SK-N-SH treated with all-trans-retinoic acid at 6 μM for 48 hours (cell line): ENCODE measurements at regions not wholly inside any gene's neighbourhood (a gene's known extent, or its start where the extent isn't known, plus 50 kb on each side); places are given as distances from the start of the nearest gene placed in this dataset.

Experiments used
- ATAC-seq: fragments of 200-7000 bp; cut with Tn5 transposase; 3 replicates; pipeline ENCODE4 v1.9.1; 2020; ENCODE audit warnings: mild to moderate bottlenecking, moderate library complexity
- ARNTL ChIP-seq: fragments of 450-650 bp; formaldehyde crosslinking; IDR thresholded peaks from 2 replicates; pipeline ENCODE4 v1.5.0; 2020; ENCODE audit warnings: low read depth, mild to moderate bottlenecking, moderate library complexity, borderline replicate concordance
- BACH2 ChIP-seq: fragments of 250-450 bp; sonication (Bioruptor Pico); IDR thresholded peaks from 2 replicates; pipeline ENCODE4 v1.9.0; 2021; ENCODE audit warnings: mild to moderate bottlenecking, borderline replicate concordance
- CSDC2 ChIP-seq: fragments of 250-450 bp; sonication (Bioruptor Pico); IDR thresholded peaks from 2 replicates; pipeline ENCODE4 v1.5.0; 2020; ENCODE audit warnings: mild to moderate bottlenecking, moderate library complexity
- ESRRG ChIP-seq: fragments of 250-450 bp; sonication (Bioruptor Pico); IDR thresholded peaks from 2 replicates; pipeline ENCODE4 v1.6.1; 2021; ENCODE audit warnings: mild to moderate bottlenecking
- GLIS3 ChIP-seq: fragments of 250-450 bp; sonication (Bioruptor Pico); IDR thresholded peaks from 2 replicates; pipeline ENCODE4 v1.5.0; 2020; ENCODE audit warnings: mild to moderate bottlenecking, moderate library complexity
- ISL1 ChIP-seq: fragments of 250-450 bp; sonication (Bioruptor Pico); IDR thresholded peaks from 2 replicates; pipeline ENCODE4 v2.1.2; 2022; ENCODE audit warnings: mild to moderate bottlenecking, moderate library complexity
- OSR1 ChIP-seq: fragments of 250-450 bp; sonication (Bioruptor Pico); IDR thresholded peaks from 2 replicates; pipeline ENCODE4 v1.8.0; 2022; ENCODE audit warnings: moderate library complexity, mild to moderate bottlenecking, inconsistent platforms
- PPARA ChIP-seq: fragments of 250-450 bp; sonication (Bioruptor Pico); IDR thresholded peaks from 2 replicates; pipeline ENCODE4 v1.5.0; 2020; ENCODE audit warnings: mild to moderate bottlenecking, borderline replicate concordance
- RARB ChIP-seq: fragments of 250-450 bp; sonication (Bioruptor Pico); IDR thresholded peaks from 2 replicates; pipeline ENCODE4 v1.8.0; 2021; ENCODE audit warnings: mild to moderate bottlenecking, moderate library complexity
- TCF4 ChIP-seq: fragments of 250-450 bp; sonication (Bioruptor Pico); IDR thresholded peaks from 2 replicates; pipeline ENCODE4 v1.8.0; 2021; ENCODE audit warnings: mild to moderate bottlenecking, moderate library complexity, borderline replicate concordance
- TOX ChIP-seq: fragments of 250-450 bp; sonication (Bioruptor Pico); IDR thresholded peaks from 2 replicates; pipeline ENCODE4 v1.8.0; 2021; ENCODE audit warnings: mild to moderate bottlenecking, moderate library complexity, borderline replicate concordance
- ZC3H10 ChIP-seq: fragments of 250-450 bp; sonication (Bioruptor Pico); IDR thresholded peaks from 2 replicates; pipeline ENCODE4 v1.5.1; 2021; ENCODE audit warnings: mild to moderate bottlenecking, moderate library complexity
- ZFP3 ChIP-seq: fragments of 250-450 bp; sonication (Bioruptor Pico); IDR thresholded peaks from 2 replicates; pipeline ENCODE4 v1.5.0; 2020; ENCODE audit warnings: mild to moderate bottlenecking, moderate library complexity
- ZFP30 ChIP-seq: fragments of 450-650 bp; formaldehyde crosslinking; IDR thresholded peaks from 2 replicates; pipeline ENCODE4 v1.5.0; 2022; ENCODE audit warnings: mild to moderate bottlenecking, moderate library complexity
- ZNF565 ChIP-seq: fragments of 450-650 bp; formaldehyde crosslinking; conservative IDR thresholded peaks from 2 replicates; pipeline ENCODE4 v1.5.0; 2020; ENCODE audit warnings: low read depth, mild to moderate bottlenecking, moderate library complexity
- ZNF8 ChIP-seq: fragments of 450-650 bp; formaldehyde crosslinking; IDR thresholded peaks from 2 replicates; pipeline ENCODE4 v1.5.0; 2020; ENCODE audit warnings: mild to moderate bottlenecking, moderate library complexity
- TF ChIP-seq, protein P1 (sequence below): fragments of 250-450 bp; sonication (Bioruptor Pico); IDR thresholded peaks from 2 replicates; pipeline ENCODE4 v1.5.1; 2021; ENCODE audit warnings: mild to moderate bottlenecking, moderate library complexity
- TF ChIP-seq, protein P2 (sequence below): fragments of 250-450 bp; sonication (Bioruptor Pico); IDR thresholded peaks from 2 replicates; pipeline ENCODE4 v1.5.1; 2020; ENCODE audit warnings: low read depth, mild to moderate bottlenecking, moderate library complexity
- TF ChIP-seq, protein P3 (sequence below): fragments of 250-450 bp; sonication (Bioruptor Pico); IDR thresholded peaks from 2 replicates; pipeline ENCODE4 v1.8.0; 2020; ENCODE audit warnings: mild to moderate bottlenecking, moderate library complexity, borderline replicate concordance
- TF ChIP-seq, protein P4 (sequence below): fragments of 250-450 bp; sonication (Bioruptor Pico); IDR thresholded peaks from 2 replicates; pipeline ENCODE4 v1.5.0; 2020; ENCODE audit warnings: mild to moderate bottlenecking, moderate library complexity
- TF ChIP-seq, protein P5 (sequence below): fragments of 250-450 bp; sonication (Bioruptor Pico); IDR thresholded peaks from 2 replicates; pipeline ENCODE4 v1.8.0; 2021; ENCODE audit warnings: low read depth, mild to moderate bottlenecking, moderate library complexity, borderline replicate concordance

DNA sequence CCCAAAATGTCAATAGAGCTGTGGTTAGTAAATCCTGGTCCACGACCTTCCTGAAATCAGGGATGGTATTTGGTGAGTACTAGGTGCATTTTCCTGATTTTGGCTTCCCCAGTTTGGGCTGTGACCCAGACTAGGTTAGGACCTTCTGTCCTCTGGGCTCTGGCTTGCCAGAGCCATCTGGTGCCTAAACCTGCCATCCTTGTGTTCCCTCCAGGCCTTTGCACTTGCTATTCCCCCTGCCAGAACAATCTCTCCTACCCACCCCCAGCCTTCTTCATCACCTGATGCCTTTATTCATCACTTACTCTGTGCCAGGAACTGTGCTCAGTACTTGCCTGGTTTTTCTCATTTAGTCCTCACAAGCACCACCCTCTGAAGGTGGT lies 216.7 kb downstream of the RBM19 start:
- TF ChIP-seq ESRRG (CRISPR knock-in tag) (no peak), GLIS3 (CRISPR knock-in tag) (no peak), ZC3H10 (no peak), ZNF565 (no peak), TOX (CRISPR knock-in tag) (no peak), ZFP30 (CRISPR knock-in tag) (no peak), OSR1 (CRISPR knock-in tag) (no peak), BACH2 (no peak), TCF4 (CRISPR knock-in tag) (no peak), ZNF8 (no peak), CSDC2 (CRISPR knock-in tag) (no peak), ISL1 (CRISPR knock-in tag) (no peak), PPARA (CRISPR knock-in tag) (no peak), ARNTL (no peak)
- TF ChIP-seq, protein P1, sequence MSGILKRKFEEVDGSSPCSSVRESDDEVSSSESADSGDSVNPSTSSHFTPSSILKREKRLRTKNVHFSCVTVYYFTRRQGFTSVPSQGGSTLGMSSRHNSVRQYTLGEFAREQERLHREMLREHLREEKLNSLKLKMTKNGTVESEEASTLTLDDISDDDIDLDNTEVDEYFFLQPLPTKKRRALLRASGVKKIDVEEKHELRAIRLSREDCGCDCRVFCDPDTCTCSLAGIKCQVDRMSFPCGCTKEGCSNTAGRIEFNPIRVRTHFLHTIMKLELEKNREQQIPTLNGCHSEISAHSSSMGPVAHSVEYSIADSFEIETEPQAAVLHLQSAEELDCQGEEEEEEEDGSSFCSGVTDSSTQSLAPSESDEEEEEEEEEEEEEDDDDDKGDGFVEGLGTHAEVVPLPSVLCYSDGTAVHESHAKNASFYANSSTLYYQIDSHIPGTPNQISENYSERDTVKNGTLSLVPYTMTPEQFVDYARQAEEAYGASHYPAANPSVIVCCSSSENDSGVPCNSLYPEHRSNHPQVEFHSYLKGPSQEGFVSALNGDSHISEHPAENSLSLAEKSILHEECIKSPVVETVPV (CRISPR knock-in tag), result no peak
- TF ChIP-seq, protein P2, sequence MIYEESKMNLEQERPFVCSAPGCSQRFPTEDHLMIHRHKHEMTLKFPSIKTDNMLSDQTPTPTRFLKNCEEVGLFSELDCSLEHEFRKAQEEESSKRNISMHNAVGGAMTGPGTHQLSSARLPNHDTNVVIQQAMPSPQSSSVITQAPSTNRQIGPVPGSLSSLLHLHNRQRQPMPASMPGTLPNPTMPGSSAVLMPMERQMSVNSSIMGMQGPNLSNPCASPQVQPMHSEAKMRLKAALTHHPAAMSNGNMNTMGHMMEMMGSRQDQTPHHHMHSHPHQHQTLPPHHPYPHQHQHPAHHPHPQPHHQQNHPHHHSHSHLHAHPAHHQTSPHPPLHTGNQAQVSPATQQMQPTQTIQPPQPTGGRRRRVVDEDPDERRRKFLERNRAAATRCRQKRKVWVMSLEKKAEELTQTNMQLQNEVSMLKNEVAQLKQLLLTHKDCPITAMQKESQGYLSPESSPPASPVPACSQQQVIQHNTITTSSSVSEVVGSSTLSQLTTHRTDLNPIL (CRISPR knock-in tag), result no peak
- TF ChIP-seq, protein P3, sequence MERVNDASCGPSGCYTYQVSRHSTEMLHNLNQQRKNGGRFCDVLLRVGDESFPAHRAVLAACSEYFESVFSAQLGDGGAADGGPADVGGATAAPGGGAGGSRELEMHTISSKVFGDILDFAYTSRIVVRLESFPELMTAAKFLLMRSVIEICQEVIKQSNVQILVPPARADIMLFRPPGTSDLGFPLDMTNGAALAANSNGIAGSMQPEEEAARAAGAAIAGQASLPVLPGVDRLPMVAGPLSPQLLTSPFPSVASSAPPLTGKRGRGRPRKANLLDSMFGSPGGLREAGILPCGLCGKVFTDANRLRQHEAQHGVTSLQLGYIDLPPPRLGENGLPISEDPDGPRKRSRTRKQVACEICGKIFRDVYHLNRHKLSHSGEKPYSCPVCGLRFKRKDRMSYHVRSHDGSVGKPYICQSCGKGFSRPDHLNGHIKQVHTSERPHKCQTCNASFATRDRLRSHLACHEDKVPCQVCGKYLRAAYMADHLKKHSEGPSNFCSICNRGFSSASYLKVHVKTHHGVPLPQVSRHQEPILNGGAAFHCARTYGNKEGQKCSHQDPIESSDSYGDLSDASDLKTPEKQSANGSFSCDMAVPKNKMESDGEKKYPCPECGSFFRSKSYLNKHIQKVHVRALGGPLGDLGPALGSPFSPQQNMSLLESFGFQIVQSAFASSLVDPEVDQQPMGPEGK (CRISPR knock-in tag), result no peak
- no peak for ATAC-seq

DNA sequence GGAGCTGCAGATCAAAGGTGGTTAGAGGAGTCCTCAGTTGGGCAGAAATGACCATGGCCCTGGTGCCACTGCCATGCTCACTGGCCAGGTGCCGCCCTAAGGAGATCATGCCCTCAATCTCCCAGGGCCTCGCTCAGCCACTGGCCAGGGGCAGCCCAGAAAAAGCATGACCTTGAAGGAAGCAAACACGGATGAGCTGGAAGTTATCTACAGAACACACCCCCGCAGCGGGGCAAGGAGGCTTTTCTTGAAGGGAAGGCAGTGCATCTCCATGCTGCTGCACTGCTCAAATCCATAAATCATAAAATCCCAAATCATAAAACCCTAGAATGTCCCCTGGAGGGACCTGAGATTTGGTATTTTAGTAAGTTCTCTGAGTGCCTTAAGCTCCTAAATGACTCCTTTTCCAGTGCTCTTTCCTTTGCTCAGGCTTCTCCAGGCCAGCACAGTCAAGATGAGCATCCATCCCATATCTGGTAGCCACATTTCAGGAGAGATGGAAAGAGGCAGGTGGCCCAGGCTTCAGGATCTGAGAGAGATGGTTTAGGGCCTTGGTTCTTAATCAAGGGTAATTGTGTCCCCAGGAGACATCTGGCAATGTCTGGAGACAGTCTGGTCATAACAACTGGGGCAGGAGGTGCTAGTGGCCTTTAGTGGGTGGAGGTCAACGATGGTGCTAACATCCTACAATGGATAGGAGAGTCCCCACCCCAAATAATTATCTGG lies 217.3 kb downstream of the RBM19 start:
- TF ChIP-seq, protein P4, sequence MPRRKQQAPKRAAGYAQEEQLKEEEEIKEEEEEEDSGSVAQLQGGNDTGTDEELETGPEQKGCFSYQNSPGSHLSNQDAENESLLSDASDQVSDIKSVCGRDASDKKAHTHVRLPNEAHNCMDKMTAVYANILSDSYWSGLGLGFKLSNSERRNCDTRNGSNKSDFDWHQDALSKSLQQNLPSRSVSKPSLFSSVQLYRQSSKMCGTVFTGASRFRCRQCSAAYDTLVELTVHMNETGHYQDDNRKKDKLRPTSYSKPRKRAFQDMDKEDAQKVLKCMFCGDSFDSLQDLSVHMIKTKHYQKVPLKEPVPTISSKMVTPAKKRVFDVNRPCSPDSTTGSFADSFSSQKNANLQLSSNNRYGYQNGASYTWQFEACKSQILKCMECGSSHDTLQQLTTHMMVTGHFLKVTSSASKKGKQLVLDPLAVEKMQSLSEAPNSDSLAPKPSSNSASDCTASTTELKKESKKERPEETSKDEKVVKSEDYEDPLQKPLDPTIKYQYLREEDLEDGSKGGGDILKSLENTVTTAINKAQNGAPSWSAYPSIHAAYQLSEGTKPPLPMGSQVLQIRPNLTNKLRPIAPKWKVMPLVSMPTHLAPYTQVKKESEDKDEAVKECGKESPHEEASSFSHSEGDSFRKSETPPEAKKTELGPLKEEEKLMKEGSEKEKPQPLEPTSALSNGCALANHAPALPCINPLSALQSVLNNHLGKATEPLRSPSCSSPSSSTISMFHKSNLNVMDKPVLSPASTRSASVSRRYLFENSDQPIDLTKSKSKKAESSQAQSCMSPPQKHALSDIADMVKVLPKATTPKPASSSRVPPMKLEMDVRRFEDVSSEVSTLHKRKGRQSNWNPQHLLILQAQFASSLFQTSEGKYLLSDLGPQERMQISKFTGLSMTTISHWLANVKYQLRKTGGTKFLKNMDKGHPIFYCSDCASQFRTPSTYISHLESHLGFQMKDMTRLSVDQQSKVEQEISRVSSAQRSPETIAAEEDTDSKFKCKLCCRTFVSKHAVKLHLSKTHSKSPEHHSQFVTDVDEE, result no peak
- TF ChIP-seq, protein P1 (CRISPR knock-in tag), result no peak
- TF ChIP-seq RARB (CRISPR knock-in tag), result no peak
- no peak for TF ChIP-seq ESRRG (CRISPR knock-in tag)
- no peak for TF ChIP-seq ZC3H10
- TF ChIP-seq, protein P2 (CRISPR knock-in tag), result no peak
- TF ChIP-seq OSR1 (CRISPR knock-in tag), result no peak
- TF ChIP-seq, all 23 proteins: peak for 0
- no peak for ATAC-seq

DNA sequence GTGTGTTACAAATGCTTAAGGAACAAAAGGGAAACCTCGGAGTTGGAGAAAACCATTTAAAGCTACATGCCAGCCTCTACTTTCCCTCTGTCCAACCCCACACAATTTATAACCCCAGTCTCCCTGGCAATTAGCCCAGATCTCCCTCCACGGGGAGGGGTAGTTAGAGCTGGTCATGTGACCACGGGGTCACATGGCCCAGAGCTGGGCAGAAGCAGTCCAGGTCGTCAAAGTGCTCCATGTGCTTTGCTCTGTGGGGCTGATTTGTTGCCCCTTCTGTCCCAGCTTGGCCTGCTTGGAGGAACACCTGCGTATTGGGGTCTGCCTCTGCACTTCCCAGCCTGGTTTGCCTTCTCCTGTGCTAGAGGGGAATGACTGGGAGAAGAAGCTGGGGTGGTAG lies 219.1 kb downstream of the RBM19 start:
- ATAC-seq, result no peak
- TF ChIP-seq RARB (CRISPR knock-in tag) (no peak), ZNF8 (no peak), TCF4 (CRISPR knock-in tag) (no peak), BACH2 (no peak), TOX (CRISPR knock-in tag) (no peak), PPARA (CRISPR knock-in tag) (no peak), ZFP3 (no peak), OSR1 (CRISPR knock-in tag) (no peak), ISL1 (CRISPR knock-in tag) (no peak)
- TF ChIP-seq, protein P3 (CRISPR knock-in tag), result no peak
- TF ChIP-seq, protein P5, sequence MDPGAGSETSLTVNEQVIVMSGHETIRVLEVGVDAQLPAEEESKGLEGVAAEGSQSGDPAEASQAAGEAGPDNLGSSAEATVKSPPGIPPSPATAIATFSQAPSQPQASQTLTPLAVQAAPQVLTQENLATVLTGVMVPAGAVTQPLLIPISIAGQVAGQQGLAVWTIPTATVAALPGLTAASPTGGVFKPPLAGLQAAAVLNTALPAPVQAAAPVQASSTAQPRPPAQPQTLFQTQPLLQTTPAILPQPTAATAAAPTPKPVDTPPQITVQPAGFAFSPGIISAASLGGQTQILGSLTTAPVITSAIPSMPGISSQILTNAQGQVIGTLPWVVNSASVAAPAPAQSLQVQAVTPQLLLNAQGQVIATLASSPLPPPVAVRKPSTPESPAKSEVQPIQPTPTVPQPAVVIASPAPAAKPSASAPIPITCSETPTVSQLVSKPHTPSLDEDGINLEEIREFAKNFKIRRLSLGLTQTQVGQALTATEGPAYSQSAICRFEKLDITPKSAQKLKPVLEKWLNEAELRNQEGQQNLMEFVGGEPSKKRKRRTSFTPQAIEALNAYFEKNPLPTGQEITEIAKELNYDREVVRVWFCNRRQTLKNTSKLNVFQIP (CRISPR knock-in tag), result no peak
- TF ChIP-seq, protein P2 (CRISPR knock-in tag), result no peak
